ENCODE measurements at regions not wholly inside any gene's neighbourhood (a gene's known extent, or its start where the extent isn't known, plus 50 kb on each side); places are given as distances from the start of the nearest gene placed in this dataset.

DNA sequence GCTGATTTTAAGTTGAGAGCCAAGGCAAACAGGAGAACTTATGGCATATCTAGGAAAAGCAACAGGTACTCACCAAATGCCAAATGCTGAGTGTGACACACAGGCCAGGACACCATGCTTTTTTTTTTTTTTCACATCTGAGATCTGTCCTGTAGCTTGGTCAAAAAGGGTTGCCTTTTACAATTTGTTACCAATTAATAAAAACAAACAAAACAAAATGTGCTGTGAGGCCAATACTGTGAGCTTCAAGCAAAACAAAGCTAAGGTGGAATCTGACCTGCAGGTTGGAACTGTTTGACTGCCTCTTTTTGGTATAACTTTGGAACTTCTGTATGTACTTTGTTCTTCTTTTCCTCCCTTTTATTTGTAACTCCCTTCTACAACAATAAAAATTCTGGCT is 548.5 kb upstream of the IGFBP7 start:
- TF ChIP-seq, protein P1, sequence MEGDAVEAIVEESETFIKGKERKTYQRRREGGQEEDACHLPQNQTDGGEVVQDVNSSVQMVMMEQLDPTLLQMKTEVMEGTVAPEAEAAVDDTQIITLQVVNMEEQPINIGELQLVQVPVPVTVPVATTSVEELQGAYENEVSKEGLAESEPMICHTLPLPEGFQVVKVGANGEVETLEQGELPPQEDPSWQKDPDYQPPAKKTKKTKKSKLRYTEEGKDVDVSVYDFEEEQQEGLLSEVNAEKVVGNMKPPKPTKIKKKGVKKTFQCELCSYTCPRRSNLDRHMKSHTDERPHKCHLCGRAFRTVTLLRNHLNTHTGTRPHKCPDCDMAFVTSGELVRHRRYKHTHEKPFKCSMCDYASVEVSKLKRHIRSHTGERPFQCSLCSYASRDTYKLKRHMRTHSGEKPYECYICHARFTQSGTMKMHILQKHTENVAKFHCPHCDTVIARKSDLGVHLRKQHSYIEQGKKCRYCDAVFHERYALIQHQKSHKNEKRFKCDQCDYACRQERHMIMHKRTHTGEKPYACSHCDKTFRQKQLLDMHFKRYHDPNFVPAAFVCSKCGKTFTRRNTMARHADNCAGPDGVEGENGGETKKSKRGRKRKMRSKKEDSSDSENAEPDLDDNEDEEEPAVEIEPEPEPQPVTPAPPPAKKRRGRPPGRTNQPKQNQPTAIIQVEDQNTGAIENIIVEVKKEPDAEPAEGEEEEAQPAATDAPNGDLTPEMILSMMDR (IDR thresholded peaks at IDR 0.05; ENCODE audit: low read depth, low read length, poor library complexity, severe bottlenecking) = no peak
- no peak for TF ChIP-seq EZH2phosphoT487 (IDR thresholded peaks at IDR 0.05; ENCODE audit: borderline replicate concordance, low read length)

Measured in DOHH2 (cell line).